Stimulated activated CD4-positive, alpha-beta T cell treated with anti-CD3 and anti-CD28 coated beads, TNF-alpha, amount 100 ng/mL, for 1 hour (primary cell): ENCODE measurements at regions not wholly inside any gene's neighbourhood (a gene's known extent, or its start where the extent isn't known, plus 50 kb on each side); places are given as distances from the start of the nearest gene placed in this dataset.

Experiments used
- DNase-seq, 3 donors: peaks; one replicate each; pipeline ENCODE4 v3.0.0-alpha.2; 2020; ENCODE audit warnings: low read depth in 3 of 3, low spot score in 1 of 3

DNA sequence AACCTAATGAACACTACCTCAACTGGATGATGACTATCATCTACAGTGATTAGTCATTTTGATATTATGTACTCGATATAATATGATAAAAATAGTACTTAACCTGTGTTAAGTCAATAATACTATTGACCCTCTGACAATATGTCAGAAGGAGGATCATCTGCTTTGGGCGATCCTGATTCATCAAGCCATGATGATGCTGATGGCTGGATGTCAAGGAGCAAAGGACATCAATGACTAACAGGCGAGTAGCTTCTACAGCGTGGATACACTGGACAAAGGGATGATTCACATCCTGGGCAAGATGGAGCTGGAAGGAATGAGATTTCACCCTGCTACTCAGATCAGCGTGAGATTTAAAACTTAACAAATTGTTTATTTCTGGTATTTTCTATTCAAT lies 94.4 kb upstream of the SKAP2 start:
- DNase-seq = no peak

- DNase-seq = no peak
Measured at GRCh38 chr7:26955516-26955915, 91.1 kb upstream of the SKAP2 start.

DNA sequence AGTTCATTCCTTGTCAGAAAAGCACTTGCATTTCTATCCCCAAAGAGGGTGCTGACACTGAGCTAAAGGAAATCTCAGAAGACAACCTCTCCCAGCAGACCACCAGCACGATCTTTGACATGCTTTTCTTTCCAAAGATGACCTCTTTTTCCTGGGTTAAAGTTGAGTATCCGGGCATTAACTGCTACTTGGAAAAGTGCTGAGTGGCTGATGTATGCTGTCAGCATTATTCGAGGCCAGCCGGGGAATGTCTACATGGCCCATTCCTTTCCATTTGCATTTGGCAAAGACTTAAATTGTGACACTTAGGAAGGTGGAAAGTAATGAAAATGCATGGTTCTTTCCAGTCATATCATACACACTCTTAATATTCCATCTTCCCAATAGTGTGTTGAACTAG lies 90.6 kb upstream of the SKAP2 start:
- no peak for DNase-seq

DNA sequence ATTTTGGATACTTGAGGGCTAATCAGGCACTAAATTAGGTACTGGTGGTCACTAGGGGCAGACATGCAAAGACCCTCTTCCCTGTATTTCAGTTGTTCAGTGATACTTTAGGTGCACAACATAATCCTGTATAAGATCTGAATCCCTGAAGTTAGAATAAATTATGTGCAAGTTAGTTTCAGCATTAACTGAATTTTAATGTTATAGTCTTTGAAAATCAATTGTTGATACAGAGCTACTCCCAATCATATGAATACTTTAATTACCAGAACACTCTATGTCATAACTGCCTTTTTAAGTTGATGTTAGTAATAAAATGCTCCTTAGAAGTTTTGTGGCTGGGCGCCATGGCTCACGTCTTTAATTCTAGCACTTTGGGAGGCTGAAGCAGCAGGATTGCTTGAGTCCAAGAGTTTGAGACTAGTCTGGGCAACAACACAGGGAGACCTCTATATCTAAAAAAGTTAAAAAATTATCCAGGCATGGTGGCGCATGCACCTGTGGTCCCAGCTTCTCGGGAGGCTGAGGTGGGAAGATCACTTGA lies 87.1 kb upstream of the SKAP2 start:
- no peak for DNase-seq

DNA sequence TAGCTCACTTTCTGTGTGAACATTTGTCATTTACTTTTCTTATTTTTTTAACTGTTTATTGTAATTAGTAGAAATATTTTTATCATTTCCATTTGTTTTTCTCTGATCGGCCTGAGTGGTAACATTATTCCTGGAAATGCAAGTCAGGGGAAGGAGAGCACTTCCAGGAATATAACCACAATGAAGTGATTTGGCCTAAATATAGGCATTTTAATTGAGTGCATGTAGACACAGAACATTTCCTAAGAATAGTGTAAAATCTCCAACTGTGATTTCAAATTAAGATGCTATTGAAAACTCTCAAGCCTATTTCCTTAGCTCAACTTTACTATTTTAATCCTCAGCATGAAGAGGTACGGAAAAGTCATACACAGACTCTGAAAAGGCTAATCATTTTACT lies 86.5 kb upstream of the SKAP2 start:
- no peak for DNase-seq

DNA sequence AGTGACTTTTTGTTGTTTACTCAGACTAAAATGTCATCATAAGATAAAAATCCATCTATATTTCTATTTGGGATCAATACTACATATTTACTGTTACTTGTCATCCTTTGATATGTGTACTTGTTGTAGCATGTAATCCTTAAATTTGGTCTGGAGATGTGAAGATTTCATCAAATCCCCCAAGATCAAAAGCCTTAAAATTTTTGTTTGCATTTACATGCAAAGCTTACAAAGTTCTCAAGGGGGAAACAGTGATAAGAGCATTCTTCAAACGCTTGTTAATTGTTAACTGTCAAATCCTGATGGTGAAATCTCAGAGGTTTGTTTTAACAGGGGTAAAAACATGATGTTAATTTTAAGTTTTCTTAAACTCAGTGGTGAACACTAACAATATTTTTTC lies 84.9 kb upstream of the SKAP2 start:
- no peak for DNase-seq

DNA sequence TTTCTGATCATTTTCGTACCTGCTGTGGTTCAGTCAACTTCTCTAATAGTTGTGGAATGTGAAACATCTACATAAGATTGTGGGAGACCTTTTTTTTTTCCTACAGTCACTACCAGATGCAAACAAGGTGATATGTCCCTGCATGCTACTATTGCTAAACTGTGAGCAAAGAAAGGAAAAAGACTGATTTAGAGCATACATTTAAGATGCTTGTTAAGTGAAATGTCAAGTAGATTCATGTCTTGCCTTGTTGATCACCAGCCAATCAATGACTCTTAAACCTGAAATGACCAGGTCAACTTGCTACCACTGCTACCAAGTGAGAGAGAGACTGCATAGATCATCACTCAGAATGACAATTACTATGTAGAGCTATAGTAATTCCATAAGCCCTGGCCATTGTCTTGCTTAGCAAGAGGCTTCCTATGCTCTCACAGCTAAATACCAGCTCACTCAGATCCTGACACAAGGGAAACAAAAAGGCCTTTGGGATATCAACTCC lies 84.3 kb upstream of the SKAP2 start:
- DNase-seq = no peak

- DNase-seq = no peak
Measured at GRCh38 chr7:26944501-26945358, 80.3 kb upstream of the SKAP2 start.

- no peak for DNase-seq
Measured at GRCh38 chr7:26937939-26938623, 73.7 kb upstream of the SKAP2 start.

- no peak for DNase-seq
Measured at GRCh38 chr7:26937306-26937705, 72.9 kb upstream of the SKAP2 start.

DNA sequence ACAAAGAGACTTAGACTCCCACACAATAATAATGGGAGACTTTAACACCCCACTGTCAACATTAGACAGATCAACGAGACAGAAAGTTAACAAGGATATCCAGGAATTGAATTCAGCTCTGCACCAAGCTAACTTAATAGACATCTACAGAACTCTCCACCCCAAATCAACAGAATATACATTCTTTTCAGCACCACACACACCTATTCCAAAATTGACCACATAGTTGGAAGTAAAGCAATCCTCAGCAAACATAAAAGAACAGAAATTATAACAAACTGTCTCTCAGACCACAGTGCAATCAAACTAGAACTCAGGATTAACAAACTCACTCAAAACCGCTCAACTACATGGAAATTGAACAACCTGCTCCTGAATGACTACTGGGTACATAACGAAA lies 68.2 kb upstream of the SKAP2 start:
- peak in 1 of 3 donors; percentile 2 for DNase-seq

DNA sequence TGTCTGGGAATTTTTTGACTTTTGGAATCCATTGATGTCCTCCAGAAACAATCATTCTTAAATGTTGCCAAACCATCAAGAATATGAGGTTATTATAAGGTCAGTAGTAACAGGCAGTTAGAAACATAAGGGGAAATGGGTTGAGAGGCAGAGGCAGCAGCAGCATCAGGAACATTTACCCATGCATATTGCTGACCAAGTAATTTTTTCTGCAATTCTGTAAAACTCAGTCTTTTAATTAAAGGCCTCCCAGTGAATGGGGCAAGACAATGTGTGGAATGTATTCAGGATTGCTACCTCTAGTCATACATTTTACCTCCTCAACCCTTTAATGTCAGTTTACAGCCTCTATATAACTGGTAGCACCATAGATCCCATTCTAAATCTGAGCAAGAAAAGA lies 66.5 kb upstream of the SKAP2 start:
- DNase-seq = no peak

DNA sequence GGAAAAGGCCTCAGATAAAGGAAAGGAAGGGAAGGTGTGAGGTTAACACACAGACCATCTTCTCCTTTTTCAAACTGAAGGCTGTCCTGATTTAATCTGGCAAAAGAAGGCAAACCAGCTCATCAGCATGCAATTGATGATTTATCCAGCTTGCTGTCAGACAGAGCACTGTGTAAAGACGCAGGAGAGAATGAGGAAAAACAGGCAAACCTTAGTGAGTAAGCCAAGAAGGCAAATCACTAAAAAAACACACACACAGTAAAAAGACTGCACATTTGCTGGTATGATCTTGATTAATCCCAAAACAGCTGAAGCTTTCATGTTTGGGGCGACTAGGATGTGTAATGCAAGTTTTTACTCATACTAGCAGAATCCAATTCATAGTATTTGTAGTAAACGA lies 65.8 kb upstream of the SKAP2 start:
- no peak for DNase-seq

GRCh38 chr7:26928703-26929347 lies 64.4 kb upstream of the SKAP2 start:
- no peak for DNase-seq

GRCh38 chr7:26925768-26926167 lies 61.4 kb upstream of the SKAP2 start:
- DNase-seq = no peak

- DNase-seq = no peak
Measured at GRCh38 chr7:26924149-26924767, 59.9 kb upstream of the SKAP2 start.

GRCh38 chr7:26919906-26920493 lies 55.6 kb upstream of the SKAP2 start:
- DNase-seq = no peak

DNA sequence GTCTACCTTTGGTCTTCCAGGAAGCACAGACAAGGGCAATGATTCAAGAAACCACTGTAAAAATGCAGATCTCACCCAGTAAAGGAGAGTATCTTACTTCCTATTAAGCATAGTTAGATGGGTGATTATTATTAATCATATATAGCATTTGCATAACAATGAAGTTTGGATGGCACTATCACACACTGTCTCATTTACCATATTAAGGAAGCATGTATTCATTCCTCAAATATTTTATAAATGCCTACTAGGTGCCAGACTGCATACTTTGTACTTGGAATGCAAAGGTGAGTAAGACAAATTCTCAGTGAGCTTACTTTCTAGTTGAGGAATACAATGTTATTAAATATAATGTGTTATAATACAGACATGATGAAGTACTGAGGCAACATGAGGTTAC lies 53.9 kb upstream of the SKAP2 start:
- no peak for DNase-seq

- DNase-seq = no peak
Measured at GRCh38 chr7:26916779-26917320, 52.5 kb upstream of the SKAP2 start.

GRCh38 chr7:26916336-26916735 lies 51.9 kb upstream of the SKAP2 start:
- no peak for DNase-seq
